ENCODE measurements at regions not wholly inside any gene's neighbourhood (a gene's known extent, or its start where the extent isn't known, plus 50 kb on each side); places are given as distances from the start of the nearest gene placed in this dataset.

GRCh38 chr2:217656316-217656715, 346.5 kb downstream of the TNS1 start:
- DNase-seq: no peak

GRCh38 chr2:217655651-217656050, 347.1 kb downstream of the TNS1 start:
- no peak for DNase-seq

- DNase-seq: no peak
Observed at GRCh38 chr2:217654168-217654567, 348.6 kb downstream of the TNS1 start.

GRCh38 chr2:217652761-217653639, 349.8 kb downstream of the TNS1 start:
- peak in 44 of 58 donors; percentile 4 to 86 (median 41) for DNase-seq

- peak in 18 of 58 donors; percentile 2 to 50 (median 16) for DNase-seq
Observed at GRCh38 chr2:217650716-217651360, 352.0 kb downstream of the TNS1 start.

- no peak for DNase-seq
Observed at GRCh38 chr2:217650229-217650628, 352.6 kb downstream of the TNS1 start.

- no peak for DNase-seq
Observed at GRCh38 chr2:217647925-217648324, 354.9 kb downstream of the TNS1 start.

- DNase-seq: no peak
Observed at GRCh38 chr2:217647226-217647625, 355.6 kb downstream of the TNS1 start.

GRCh38 chr2:217645896-217646295, 356.9 kb downstream of the TNS1 start:
- no peak for DNase-seq

- peak in 7 of 58 donors; percentile 6 to 35 (median 15) for DNase-seq
Observed at GRCh38 chr2:217643789-217644301, 358.9 kb downstream of the TNS1 start.

GRCh38 chr2:217642944-217643343, 359.9 kb downstream of the TNS1 start:
- DNase-seq: no peak

- no peak for DNase-seq
Observed at GRCh38 chr2:217641960-217642359, 360.8 kb downstream of the TNS1 start.

GRCh38 chr2:217639481-217639880, 363.3 kb downstream of the TNS1 start:
- no peak for DNase-seq

- no peak for DNase-seq
Observed at GRCh38 chr2:217638533-217638932, 364.3 kb downstream of the TNS1 start.

GRCh38 chr2:217638031-217638430, 364.8 kb downstream of the TNS1 start:
- DNase-seq: no peak

GRCh38 chr2:217636991-217637561, 365.7 kb downstream of the TNS1 start:
- no peak for DNase-seq

GRCh38 chr2:217636578-217636977, 366.2 kb downstream of the TNS1 start:
- DNase-seq: no peak

GRCh38 chr2:217634871-217635270, 367.9 kb downstream of the TNS1 start:
- no peak for DNase-seq

- DNase-seq: peak in 9 of 58 donors; percentile 4 to 52 (median 31)
Observed at GRCh38 chr2:217632043-217632442, 370.8 kb downstream of the TNS1 start.

GRCh38 chr2:217631115-217631514, 371.7 kb downstream of the TNS1 start:
- DNase-seq: no peak

- DNase-seq: no peak
Observed at GRCh38 chr2:217629347-217629746, 373.4 kb downstream of the TNS1 start.

- no peak for DNase-seq
Observed at GRCh38 chr2:217628061-217628460, 374.7 kb downstream of the TNS1 start.
